Testis (tissue), 2 donors: ENCODE measurements at regions not wholly inside any gene's neighbourhood (a gene's known extent, or its start where the extent isn't known, plus 50 kb on each side); places are given as distances from the start of the nearest gene placed in this dataset.
A peak's percentile ranks its signal among the peaks of the same experiment; 100 is the strongest.

ENCODE experiments used
- DNase-seq: peaks from one replicate; pipeline ENCODE4 v3.0.0-alpha.2; 2019
- H3K27ac ChIP-seq, 2 donors: fragments of 200-600 bp; sonication (generic); one replicate each; pipeline ENCODE4 v1.5.1; 2019
- H3K27me3 ChIP-seq: fragments of 200-600 bp; sonication (generic); one replicate; pipeline ENCODE4 v1.5.1; 2019
- H3K36me3 ChIP-seq: fragments of 200-600 bp; sonication (generic); one replicate; pipeline ENCODE4 v1.5.1; 2017; ENCODE audit warnings: low read depth; ENCODE audit errors: missing control alignments
- H3K4me1 ChIP-seq: fragments of 200-600 bp; sonication (generic); one replicate; pipeline ENCODE4 v1.5.1; 2019
- H3K4me3 ChIP-seq, 2 donors: fragments of 200-600 bp; sonication (generic); one replicate each; pipeline ENCODE4 v1.5.1; 2017 to 2019
- H3K9me3 ChIP-seq: fragments of 200-600 bp; sonication (generic); one replicate; pipeline ENCODE4 v1.5.1; 2017
- CTCF ChIP-seq, 3 experiments: fragments of 450-650 bp in 2 of 3; fragments of 200-600 bp in 1 of 3; sonication (generic) in 1 of 3; IDR thresholded peaks; one replicate each; pipeline ENCODE4 v1.5.1; 2016 to 2019; ENCODE audit warnings: antibody characterized with exemption in 3 of 3, mild to moderate bottlenecking in 2 of 3, moderate library complexity in 1 of 3
- POLR2A ChIP-seq: fragments of 450-650 bp; IDR thresholded peaks from one replicate; pipeline ENCODE4 v1.6.1; 2017; ENCODE audit warnings: antibody characterized with exemption, mild to moderate bottlenecking, moderate library complexity
- WGBS, 2 donors: methylation state at CpG; one replicate each; pipeline ENCODE4 v1.1.5; 2018; 5-methylcytosine and 5-hydroxymethylcytosine counted together
- intact Hi-C: fragments of 100-400 bp; cut with DNase I; formaldehyde crosslinking; loops from one replicate; pipeline ENCODE4 v1.15.1; 2023; ENCODE audit warnings: low total_unique reads

GRCh38 chr16:80356365-80356764 lies 184.4 kb upstream of the DYNLRB2 start:
- Histone ChIP-seq H3K9me3 (no peaks in the 10 kb centered on the region), H3K27ac (no peak overlapping the region), H3K27me3 (no peaks in the 10 kb centered on the region), H3K36me3 (no peaks in the 10 kb centered on the region), H3K4me1 (no peaks in the 10 kb centered on the region), H3K4me3 (no peak overlapping the region)
- TF ChIP-seq POLR2A (no peak), CTCF (IDR thresholded peaks at IDR 0.05) (no peak)
- DNase-seq = no peak
- 85 to 94% methylated on average over 9 of the region's 9 CpGs for WGBS, 2 donors
- intact Hi-C loops = no loop called here

GRCh38 chr16:80355335-80355734 lies 185.5 kb upstream of the DYNLRB2 start:
- no peaks in the 10 kb centered on the region for H3K9me3 ChIP-seq
- no peaks in the 10 kb centered on the region for H3K27me3 ChIP-seq
- TF ChIP-seq CTCF (IDR thresholded peaks at IDR 0.05) (no peak), POLR2A (no peak)
- intact Hi-C loops = no loop called here
- DNase-seq = no peak
- no peaks in the 10 kb centered on the region for H3K4me1 ChIP-seq
- no peak overlapping the region for H3K4me3 ChIP-seq
- H3K36me3 ChIP-seq = no peaks in the 10 kb centered on the region
- WGBS, 2 donors = 79 to 95% methylated on average over 1 of the region's 1 CpG
- H3K27ac ChIP-seq = no peak overlapping the region

- 52 to 56% methylated on average over 3 of the region's 3 CpGs for WGBS, 2 donors
- no peaks in the 10 kb centered on the region for H3K36me3 ChIP-seq
These were observed 190.7 kb upstream of the DYNLRB2 start for GRCh38 chr16:80350061-80350460.

GRCh38 chr16:80347900-80348299 lies 192.9 kb upstream of the DYNLRB2 start:
- Histone ChIP-seq H3K27ac (no peak overlapping the region), H3K27me3 (no peaks in the 10 kb centered on the region), H3K36me3 (no peaks in the 10 kb centered on the region), H3K4me3 (no peak overlapping the region), H3K9me3 (no peaks in the 10 kb centered on the region), H3K4me1 (no peaks in the 10 kb centered on the region)
- DNase-seq = peak; percentile 64
- WGBS, 2 donors = 28 to 36% methylated on average over 3 of the region's 3 CpGs
- intact Hi-C loops = no loop called here
- no peak for TF ChIP-seq CTCF (IDR thresholded peaks at IDR 0.05)
- no peak for TF ChIP-seq POLR2A

More at GRCh38 chr16:80350061-80350460, 190.7 kb upstream of the DYNLRB2 start:
- H3K27me3 ChIP-seq = no peaks in the 10 kb centered on the region
- no peak overlapping the region for H3K4me3 ChIP-seq
- H3K9me3 ChIP-seq = no peaks in the 10 kb centered on the region
- DNase-seq = no peak
- H3K4me1 ChIP-seq = no peaks in the 10 kb centered on the region
- H3K27ac ChIP-seq = no peak overlapping the region
- TF ChIP-seq CTCF (IDR thresholded peaks at IDR 0.05) (no peak), POLR2A (no peak)
- intact Hi-C loops = no loop called here

- no peaks in the 10 kb centered on the region for H3K36me3 ChIP-seq
- H3K27ac ChIP-seq = no peak overlapping the region
- intact Hi-C loops = no loop called here
- no peaks in the 10 kb centered on the region for H3K27me3 ChIP-seq
- no peak for TF ChIP-seq CTCF (IDR thresholded peaks at IDR 0.05)
- TF ChIP-seq POLR2A = no peak
- H3K4me3 ChIP-seq = no peak overlapping the region
- no peak for DNase-seq
- H3K9me3 ChIP-seq = no peaks in the 10 kb centered on the region
- WGBS, 2 donors = 93 to 94% methylated on average over 3 of the region's 3 CpGs
- no peaks in the 10 kb centered on the region for H3K4me1 ChIP-seq
These were observed 193.8 kb upstream of the DYNLRB2 start for GRCh38 chr16:80347002-80347401.
